ENCODE measurements at regions not wholly inside any gene's neighbourhood (a gene's known extent, or its start where the extent isn't known, plus 50 kb on each side); places are given as distances from the start of the nearest gene placed in this dataset.

- Mint-ChIP-seq H3K4me1 (peaks cover 5% of the 10 kb centered on the region), H3K36me3 (ENCODE audit: low read depth) (peaks cover 2% of the 10 kb centered on the region), H3K9me3 (peaks cover 27% of the 10 kb centered on the region), H3K4me3 (no peak overlapping the region), H3K27ac (no peak overlapping the region), H3K27me3 (ENCODE audit: insufficient read depth) (peaks cover 1% of the 10 kb centered on the region)
- TF ChIP-seq CTCF (conservative IDR thresholded peaks at IDR 0.05): no peak
- no peaks in the 10 kb centered on the region for H3K36me3 ChIP-seq (ENCODE audit: control insufficient read depth, insufficient read depth, low read length)
- no peak for DNase-seq
- peaks cover 6% of the 10 kb centered on the region for H3K9me3 ChIP-seq (ENCODE audit: control insufficient read depth, low read length)
- H3K9ac ChIP-seq (ENCODE audit: extremely low read depth, low read length, poor library complexity, severe bottlenecking): no peak overlapping the region
- H3K27ac ChIP-seq (ENCODE audit: low read depth, low read length): no peak overlapping the region
- 68 to 83% methylated on average over 2 of the region's 2 CpGs for WGBS, 2 experiments (ENCODE audit: insufficient coverage in 1 of 2, insufficient read length in 1 of 2)
- no peaks in the 10 kb centered on the region for H3K4me1 ChIP-seq (ENCODE audit: control insufficient read depth, insufficient read depth, low read length)
- H3K27me3 ChIP-seq (ENCODE audit: control insufficient read depth, insufficient read depth, low read length, poor library complexity, severe bottlenecking): no peaks in the 10 kb centered on the region
- no peak overlapping the region for H3K4me3 ChIP-seq (ENCODE audit: low read length)
Measured at GRCh38 chr3:13167829-13168228, 94.6 kb upstream of the IQSEC1 start.

GRCh38 chr3:13167064-13167743 is 94.0 kb upstream of the IQSEC1 start:
- no peaks in the 10 kb centered on the region for H3K36me3 ChIP-seq (ENCODE audit: control insufficient read depth, insufficient read depth, low read length)
- peaks cover 6% of the 10 kb centered on the region for H3K4me1 Mint-ChIP-seq
- H3K27me3 ChIP-seq (ENCODE audit: control insufficient read depth, insufficient read depth, low read length, poor library complexity, severe bottlenecking): no peaks in the 10 kb centered on the region
- H3K9me3 ChIP-seq (ENCODE audit: control insufficient read depth, low read length): peaks cover 6% of the 10 kb centered on the region
- H3K36me3 Mint-ChIP-seq (ENCODE audit: low read depth): peaks cover 2% of the 10 kb centered on the region
- no peak for TF ChIP-seq CTCF (conservative IDR thresholded peaks at IDR 0.05)
- 91 to 94% methylated on average over 7 to 11 of the region's 11 CpGs for WGBS, 2 experiments (ENCODE audit: insufficient coverage in 1 of 2, insufficient read length in 1 of 2)
- H3K4me1 ChIP-seq (ENCODE audit: control insufficient read depth, insufficient read depth, low read length): no peaks in the 10 kb centered on the region
- no peak overlapping the region for H3K4me3 Mint-ChIP-seq
- no peak for DNase-seq
- no peak overlapping the region for H3K9ac ChIP-seq (ENCODE audit: extremely low read depth, low read length, poor library complexity, severe bottlenecking)
- no peak overlapping the region for H3K27ac Mint-ChIP-seq
- peaks cover 1% of the 10 kb centered on the region for H3K27me3 Mint-ChIP-seq (ENCODE audit: insufficient read depth)
- no peak overlapping the region for H3K27ac ChIP-seq (ENCODE audit: low read depth, low read length)
- no peak overlapping the region for H3K4me3 ChIP-seq (ENCODE audit: low read length)
- H3K9me3 Mint-ChIP-seq: peaks cover 27% of the 10 kb centered on the region

- H3K4me1 Mint-ChIP-seq: peaks cover 12% of the 10 kb centered on the region
- TF ChIP-seq CTCF (conservative IDR thresholded peaks at IDR 0.05): no peak
- 89 to 95% methylated on average over 3 to 13 of the region's 13 CpGs for WGBS, 2 experiments (ENCODE audit: insufficient coverage in 1 of 2, insufficient read length in 1 of 2)
- Histone ChIP-seq H3K4me3 (ENCODE audit: low read length) (no peak overlapping the region), H3K9me3 (ENCODE audit: control insufficient read depth, low read length) (peaks cover 6% of the 10 kb centered on the region), H3K27me3 (ENCODE audit: control insufficient read depth, insufficient read depth, low read length, poor library complexity, severe bottlenecking) (no peaks in the 10 kb centered on the region), H3K27ac (ENCODE audit: low read depth, low read length) (no peak overlapping the region), H3K4me1 (ENCODE audit: control insufficient read depth, insufficient read depth, low read length) (no peaks in the 10 kb centered on the region), H3K9ac (ENCODE audit: extremely low read depth, low read length, poor library complexity, severe bottlenecking) (no peak overlapping the region), H3K36me3 (ENCODE audit: control insufficient read depth, insufficient read depth, low read length) (no peaks in the 10 kb centered on the region)
- H3K4me3 Mint-ChIP-seq: no peak overlapping the region
- H3K27ac Mint-ChIP-seq: no peak overlapping the region
- peaks cover 1% of the 10 kb centered on the region for H3K27me3 Mint-ChIP-seq (ENCODE audit: insufficient read depth)
- H3K9me3 Mint-ChIP-seq: peaks cover 26% of the 10 kb centered on the region
- peaks cover 2% of the 10 kb centered on the region for H3K36me3 Mint-ChIP-seq (ENCODE audit: low read depth)
- DNase-seq: no peak
Measured at GRCh38 chr3:13166243-13167063, 93.2 kb upstream of the IQSEC1 start.

All from endodermal cell (in vitro differentiated cells).